ENCODE measurements at regions not wholly inside any gene's neighbourhood (a gene's known extent, or its start where the extent isn't known, plus 50 kb on each side); places are given as distances from the start of the nearest gene placed in this dataset.
"Not testable (repeated sequence)": the region's sequence is repeated elsewhere in the genome, so short reads cannot be mapped to it uniquely, and the experiment has no call there.

GRCh38 chr15:57785039-57785438, 78.5 kb downstream of the POLR2M start:
- H3K9me3 ChIP-seq (replicated peaks in 1 of 11) = no peaks in the 10 kb centered on the region
- H3K4me2 ChIP-seq = peak overlapping the region; percentile 71 to 87 (median 79)
- H3K36me3 ChIP-seq = no peaks in the 10 kb centered on the region
- H3K9ac ChIP-seq = no peak overlapping the region
- H3K4me3 ChIP-seq = no peak overlapping the region
- no peaks in the 10 kb centered on the region for H4K20me1 ChIP-seq
- no peaks in the 10 kb centered on the region for H3K27me3 ChIP-seq
- peaks cover 28 to 66% (median 57%) of the 10 kb centered on the region in 10 experiments for H3K4me1 ChIP-seq
- H3K27ac ChIP-seq = peak overlapping the region in 6 of 11 experiments; percentile 30 to 65 (median 54); a peak in 9 of 22 replicates
- no peak for TF ChIP-seq Cebpa-rat (IDR thresholded peaks at IDR 0.05)

- Histone ChIP-seq H3K27me3 (no peaks in the 10 kb centered on the region), H4K20me1 (no peaks in the 10 kb centered on the region), H3K4me1 (peaks cover 27 to 57% (median 48%) of the 10 kb centered on the region in 10 experiments), H3K36me3 (no peaks in the 10 kb centered on the region), H3K4me2 (peak overlapping the region in 9 of 11 experiments; percentile 19 to 87 (median 74); a peak in 11 of 22 replicates), H3K4me3 (no peak overlapping the region), H3K9me3 (replicated peaks in 1 of 11) (no peaks in the 10 kb centered on the region), H3K9ac (no peak overlapping the region), H3K27ac (no peak overlapping the region)
- TF ChIP-seq Cebpa-rat (IDR thresholded peaks at IDR 0.05) = no peak
Measured at GRCh38 chr15:57785959-57786358, 79.4 kb downstream of the POLR2M start.

- Histone ChIP-seq H3K36me3 (no peaks in the 10 kb centered on the region), H3K4me1 (peaks cover 17 to 24% (median 19%) of the 10 kb centered on the region in 10 experiments), H3K27ac (no peak overlapping the region), H4K20me1 (no peaks in the 10 kb centered on the region), H3K4me3 (no peak overlapping the region), H3K9ac (no peak overlapping the region), H3K27me3 (no peaks in the 10 kb centered on the region), H3K9me3 (replicated peaks in 1 of 11) (no peaks in the 10 kb centered on the region), H3K4me2 (no peak overlapping the region)
- no peak for TF ChIP-seq Cebpa-rat (IDR thresholded peaks at IDR 0.05)
Measured at GRCh38 chr15:57789225-57789624, 82.7 kb downstream of the POLR2M start.

- peaks cover 11 to 17% (median 13%) of the 10 kb centered on the region in 10 experiments; a peak in 19 of 20 replicates for H3K4me1 ChIP-seq
- no peak overlapping the region for H3K27ac ChIP-seq
- no peak for TF ChIP-seq Cebpa-rat (IDR thresholded peaks at IDR 0.05)
- H3K27me3 ChIP-seq = no peaks in the 10 kb centered on the region
- no peak overlapping the region for H3K4me3 ChIP-seq
- H3K9ac ChIP-seq = no peak overlapping the region
- no peak overlapping the region for H3K4me2 ChIP-seq
- no peaks in the 10 kb centered on the region for H4K20me1 ChIP-seq
- H3K36me3 ChIP-seq = no peaks in the 10 kb centered on the region
- no peaks in the 10 kb centered on the region for H3K9me3 ChIP-seq (replicated peaks in 1 of 11)
Measured at GRCh38 chr15:57792724-57793449, 86.4 kb downstream of the POLR2M start.

GRCh38 chr15:57795261-57795660, 88.7 kb downstream of the POLR2M start:
- Histone ChIP-seq H3K4me2 (no peak overlapping the region), H3K4me3 (no peak overlapping the region), H3K4me1 (peaks cover 13 to 25% (median 16%) of the 10 kb centered on the region in 10 experiments; a peak in 19 of 20 replicates), H3K27ac (no peak overlapping the region), H4K20me1 (no peaks in the 10 kb centered on the region), H3K27me3 (no peaks in the 10 kb centered on the region), H3K9ac (no peak overlapping the region), H3K36me3 (no peaks in the 10 kb centered on the region), H3K9me3 (replicated peaks in 1 of 11) (no peaks in the 10 kb centered on the region)
- no peak for TF ChIP-seq Cebpa-rat (IDR thresholded peaks at IDR 0.05)

- Histone ChIP-seq H3K27ac (no peak overlapping the region), H3K9ac (no peak overlapping the region), H3K4me1 (peaks cover 13 to 25% (median 16%) of the 10 kb centered on the region in 10 experiments; a peak in 19 of 20 replicates), H4K20me1 (no peaks in the 10 kb centered on the region), H3K27me3 (no peaks in the 10 kb centered on the region), H3K4me3 (no peak overlapping the region), H3K9me3 (replicated peaks in 1 of 11) (peaks cover 0 to 3% (median 0%) of the 10 kb centered on the region in 11 experiments; a peak in 1 of 22 replicates), H3K4me2 (no peak overlapping the region), H3K36me3 (no peaks in the 10 kb centered on the region)
- no peak for TF ChIP-seq Cebpa-rat (IDR thresholded peaks at IDR 0.05)
Measured at GRCh38 chr15:57796146-57796545, 89.6 kb downstream of the POLR2M start.

- H3K36me3 ChIP-seq = no peaks in the 10 kb centered on the region
- TF ChIP-seq Cebpa-rat (IDR thresholded peaks at IDR 0.05) = no peak
Measured at GRCh38 chr15:57797110-57797509, 90.6 kb downstream of the POLR2M start.

GRCh38 chr15:57797568-57798267, 91.2 kb downstream of the POLR2M start:
- no peak for TF ChIP-seq Cebpa-rat (IDR thresholded peaks at IDR 0.05)
- H3K4me3 ChIP-seq = no peak overlapping the region
- no peaks in the 10 kb centered on the region for H4K20me1 ChIP-seq
- H3K4me1 ChIP-seq = peaks cover 13 to 25% (median 16%) of the 10 kb centered on the region in 10 experiments; a peak in 19 of 20 replicates
- peaks cover 0 to 3% (median 0%) of the 10 kb centered on the region in 11 experiments; a peak in 1 of 22 replicates for H3K9me3 ChIP-seq (replicated peaks in 1 of 11)
- H3K27me3 ChIP-seq = no peaks in the 10 kb centered on the region
- H3K4me2 ChIP-seq = peak overlapping the region; percentile 20 to 70 (median 43); a peak in 16 of 22 replicates
- H3K27ac ChIP-seq = no peak overlapping the region
- H3K36me3 ChIP-seq = no peaks in the 10 kb centered on the region
- no peak overlapping the region for H3K9ac ChIP-seq

More at GRCh38 chr15:57797110-57797509, 90.6 kb downstream of the POLR2M start:
- Histone ChIP-seq H4K20me1 (no peaks in the 10 kb centered on the region), H3K27ac (no peak overlapping the region), H3K27me3 (no peaks in the 10 kb centered on the region), H3K4me2 (peak overlapping the region; percentile 20 to 70 (median 43); a peak in 17 of 22 replicates), H3K9ac (no peak overlapping the region), H3K4me3 (no peak overlapping the region), H3K9me3 (replicated peaks in 1 of 11) (peaks cover 0 to 3% (median 0%) of the 10 kb centered on the region in 11 experiments; a peak in 1 of 22 replicates), H3K4me1 (peaks cover 13 to 25% (median 16%) of the 10 kb centered on the region in 10 experiments; a peak in 19 of 20 replicates)

GRCh38 chr15:57806003-57806402, 99.5 kb downstream of the POLR2M start:
- H3K27me3 ChIP-seq = no peaks in the 10 kb centered on the region
- no peak overlapping the region for H3K4me2 ChIP-seq
- no peak for TF ChIP-seq Cebpa-rat (IDR thresholded peaks at IDR 0.05)
- no peak overlapping the region for H3K9ac ChIP-seq
- no peak overlapping the region for H3K4me3 ChIP-seq
- H3K27ac ChIP-seq = no peak overlapping the region
- H4K20me1 ChIP-seq = no peaks in the 10 kb centered on the region
- peaks cover 0 to 8% (median 3%) of the 10 kb centered on the region in 11 experiments; a peak in 3 of 22 replicates for H3K9me3 ChIP-seq (replicated peaks in 1 of 11)
- no peaks in the 10 kb centered on the region for H3K36me3 ChIP-seq
- no peaks in the 10 kb centered on the region for H3K4me1 ChIP-seq

- not testable (repeated sequence) for H3K27ac ChIP-seq; H3K4me1 ChIP-seq; H3K4me3 ChIP-seq; H3K9ac ChIP-seq; H4K20me1 ChIP-seq; H3K9me3 ChIP-seq (replicated peaks in 1 of 11); H3K4me2 ChIP-seq; H3K27me3 ChIP-seq; H3K36me3 ChIP-seq
Measured at GRCh38 chr15:57809285-57809684, 102.8 kb downstream of the POLR2M start.

Measured in BLaER1 treated with 17β-estradiol and CSF1 and Interleukin-3, amounts not matched to agents 10 nM and 100 nM (cell line).